ENCODE measurements at regions not wholly inside any gene's neighbourhood (a gene's known extent, or its start where the extent isn't known, plus 50 kb on each side); places are given as distances from the start of the nearest gene placed in this dataset.
A peak's percentile ranks its signal among the peaks of the same experiment; 100 is the strongest.
"Not testable (repeated sequence)": the region's sequence is repeated elsewhere in the genome, so short reads cannot be mapped to it uniquely, and the experiment has no call there.

DNA sequence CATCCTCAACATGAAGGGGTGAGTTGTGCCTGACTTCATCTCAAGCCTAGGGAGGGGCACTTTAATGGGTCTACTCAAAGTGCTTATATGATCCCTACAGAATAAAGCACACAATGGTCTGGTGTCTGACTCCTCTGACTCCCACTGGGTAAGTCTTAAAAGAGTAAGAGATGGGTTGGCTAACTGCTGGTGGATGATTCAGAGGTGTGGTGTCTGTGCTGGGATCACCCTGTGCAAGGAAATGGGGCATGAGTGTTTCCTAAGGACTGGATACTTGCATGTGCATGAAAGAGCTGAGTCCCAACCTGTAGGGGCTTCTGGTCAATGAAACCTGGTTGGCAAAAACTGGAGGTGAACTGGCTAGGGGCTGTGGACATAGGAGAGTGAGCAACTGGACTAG is 158.8 kb downstream of the IL20RB start:
- DNase-seq: no peak

- DNase-seq: peak; percentile 33
These were observed 164.0 kb downstream of the IL20RB start for GRCh38 chr3:137121704-137122314.

DNA sequence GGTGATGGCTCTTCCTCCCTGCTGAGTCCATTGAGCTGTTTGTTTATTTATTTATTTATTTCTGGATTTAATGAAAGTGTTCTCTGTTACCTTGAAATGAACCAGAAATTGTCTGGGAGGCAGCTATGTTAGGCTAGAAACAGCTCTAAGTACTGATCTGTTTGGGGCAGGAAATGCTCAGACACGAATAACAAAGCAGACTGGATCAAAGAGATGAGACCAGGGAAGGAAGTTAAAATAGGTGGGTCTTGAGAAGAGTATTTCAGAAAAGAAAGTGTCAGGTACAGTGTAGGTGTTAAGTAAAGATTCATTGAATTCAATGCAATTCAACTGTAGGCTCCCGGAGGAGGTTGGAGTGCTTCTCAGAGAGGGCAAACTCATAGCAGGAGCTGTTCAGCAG is 173.3 kb downstream of the IL20RB start:
- DNase-seq: no peak

DNA sequence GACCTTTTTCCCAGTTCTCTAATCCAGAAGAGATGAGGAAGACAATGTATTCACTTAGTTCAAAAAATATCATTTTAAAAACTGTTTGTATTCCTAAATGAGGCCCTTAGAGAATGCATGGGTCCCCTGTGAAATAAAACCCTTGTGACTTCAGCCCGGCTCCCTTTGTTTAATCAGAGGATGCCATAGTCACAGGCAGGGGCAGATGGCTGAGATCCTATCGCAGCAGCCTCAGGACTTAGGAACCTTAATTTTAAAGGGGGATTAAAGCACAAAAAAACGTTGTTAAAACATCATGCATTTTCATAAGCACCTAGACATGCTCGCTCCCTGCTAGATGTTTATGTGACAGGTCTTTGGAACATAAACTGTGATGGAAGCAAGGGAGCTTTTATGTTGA is 176.6 kb downstream of the IL20RB start:
- DNase-seq: no peak

- DNase-seq: no peak
These were observed 190.6 kb downstream of the IL20RB start for GRCh38 chr3:137148406-137148805.

- DNase-seq: no peak
These were observed 191.1 kb downstream of the IL20RB start for GRCh38 chr3:137148917-137149316.

DNA sequence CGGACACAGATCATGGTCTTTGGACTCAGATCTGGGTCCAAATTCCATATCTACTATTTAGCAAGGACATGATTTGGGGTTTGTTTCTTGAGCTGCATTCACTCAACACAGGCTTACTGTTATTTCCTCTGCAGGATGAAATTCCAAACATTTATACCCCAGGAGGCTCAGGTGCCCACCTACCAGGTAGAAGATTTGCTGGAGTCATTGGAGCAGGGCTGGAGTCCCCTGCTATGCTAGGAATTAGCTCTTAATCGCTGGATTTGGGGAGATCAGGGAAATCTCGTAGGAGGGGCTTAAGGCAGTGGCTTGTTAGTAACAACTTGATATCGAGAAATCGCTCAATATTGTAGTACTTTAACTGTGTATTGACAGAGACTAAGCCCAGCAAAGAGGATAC is 193.0 kb downstream of the IL20RB start:
- DNase-seq: no peak

GRCh38 chr3:137153046-137153445 is 195.3 kb downstream of the IL20RB start:
- not testable (repeated sequence) for DNase-seq

- DNase-seq: peak; percentile 46
These were observed 205.6 kb downstream of the IL20RB start for GRCh38 chr3:137163241-137163871.

DNA sequence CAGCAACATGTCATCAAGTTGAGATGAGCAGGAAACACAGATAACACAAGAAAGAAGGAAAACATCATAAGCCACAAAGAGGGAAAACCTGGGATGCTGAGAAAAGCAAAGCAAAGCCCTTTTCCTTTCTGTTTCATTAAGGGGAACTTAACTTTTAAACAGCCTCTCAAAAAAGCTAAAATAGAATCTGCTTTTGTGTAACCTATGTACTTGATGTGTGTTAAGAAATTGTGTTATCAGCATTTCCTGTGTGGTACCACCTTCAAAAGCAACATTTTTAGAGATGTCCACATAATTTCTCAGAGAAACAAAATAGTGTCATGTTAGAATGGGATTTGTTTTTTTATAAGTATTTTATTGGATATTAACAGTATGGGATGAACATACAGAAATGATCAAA is 206.2 kb downstream of the IL20RB start:
- peak; percentile 3 for DNase-seq

DNA sequence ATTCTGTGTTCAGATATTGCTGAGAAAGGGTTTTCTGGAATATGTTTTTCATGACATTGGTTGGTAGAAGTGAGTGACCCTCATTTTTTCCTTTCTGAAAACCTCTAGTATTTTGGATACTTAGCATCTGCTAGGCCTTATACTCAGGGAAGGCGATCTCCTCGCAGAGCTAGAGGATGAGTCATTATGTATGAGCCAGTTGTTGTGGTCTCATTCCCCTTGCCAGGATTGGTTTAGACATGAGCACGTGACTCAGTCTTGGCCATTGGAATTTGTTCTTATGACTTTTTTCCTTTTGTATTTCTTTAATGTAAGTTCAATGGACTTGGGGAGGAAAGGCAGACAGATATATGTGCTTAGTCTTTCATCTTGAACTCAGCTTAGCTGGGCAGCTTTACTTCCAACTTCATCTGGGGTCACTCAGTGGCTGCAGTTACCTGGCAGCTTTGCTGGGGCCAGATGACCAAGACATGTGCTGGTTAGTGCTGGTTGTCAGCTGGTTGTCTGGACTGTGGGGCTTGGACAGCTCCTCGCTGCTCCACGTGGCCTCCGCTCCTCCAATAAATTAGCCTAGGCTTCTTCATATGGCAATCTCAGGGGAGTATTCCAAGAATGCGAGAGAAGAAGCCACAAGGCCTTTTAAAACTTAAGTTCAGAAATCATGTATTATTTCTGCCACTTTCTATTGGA is 207.5 kb downstream of the IL20RB start:
- no peak for DNase-seq

GRCh38 chr3:137171834-137172603 is 214.2 kb downstream of the IL20RB start:
- DNase-seq: no peak

DNA sequence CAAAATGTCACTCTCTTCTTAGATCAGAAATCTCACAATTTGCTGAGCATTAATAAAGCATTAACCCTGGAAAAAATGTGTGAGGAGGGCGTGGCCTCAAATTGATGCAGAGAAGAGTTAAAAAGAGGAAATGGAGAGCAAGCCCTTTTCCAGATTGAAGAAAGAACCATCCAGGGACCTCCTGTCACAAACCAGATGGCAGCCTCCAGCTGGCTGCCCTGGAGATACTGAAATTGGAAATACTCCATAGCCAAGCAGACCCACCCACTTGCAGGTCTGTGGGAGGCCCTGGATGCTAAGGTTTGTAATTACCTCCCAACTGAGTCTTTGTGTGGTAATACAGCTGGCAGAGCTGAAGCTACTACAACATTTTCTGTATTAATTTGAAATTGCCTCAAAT is 214.9 kb downstream of the IL20RB start:
- no peak for DNase-seq

DNA sequence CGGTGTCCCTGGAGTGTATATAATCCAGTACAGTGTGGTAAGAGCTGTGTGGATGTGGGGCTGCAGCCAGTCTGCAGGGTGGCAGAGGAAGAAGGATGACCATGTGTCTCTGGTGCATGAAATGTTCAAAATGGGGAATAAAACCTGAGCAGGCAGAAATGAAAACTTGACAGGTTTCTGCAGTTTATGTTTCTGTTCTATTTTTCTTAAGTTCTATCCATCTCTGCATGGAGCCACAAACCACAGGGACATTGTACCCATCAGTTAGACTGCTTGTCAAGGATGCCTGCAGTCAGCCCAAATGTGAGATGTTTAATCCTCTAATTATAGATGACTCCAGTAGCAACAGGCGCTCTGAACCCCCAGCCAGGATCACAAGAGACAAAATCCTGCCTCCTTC is 216.7 kb downstream of the IL20RB start:
- no peak for DNase-seq

- no peak for DNase-seq
These were observed 222.4 kb downstream of the IL20RB start for GRCh38 chr3:137180220-137180619.

DNA sequence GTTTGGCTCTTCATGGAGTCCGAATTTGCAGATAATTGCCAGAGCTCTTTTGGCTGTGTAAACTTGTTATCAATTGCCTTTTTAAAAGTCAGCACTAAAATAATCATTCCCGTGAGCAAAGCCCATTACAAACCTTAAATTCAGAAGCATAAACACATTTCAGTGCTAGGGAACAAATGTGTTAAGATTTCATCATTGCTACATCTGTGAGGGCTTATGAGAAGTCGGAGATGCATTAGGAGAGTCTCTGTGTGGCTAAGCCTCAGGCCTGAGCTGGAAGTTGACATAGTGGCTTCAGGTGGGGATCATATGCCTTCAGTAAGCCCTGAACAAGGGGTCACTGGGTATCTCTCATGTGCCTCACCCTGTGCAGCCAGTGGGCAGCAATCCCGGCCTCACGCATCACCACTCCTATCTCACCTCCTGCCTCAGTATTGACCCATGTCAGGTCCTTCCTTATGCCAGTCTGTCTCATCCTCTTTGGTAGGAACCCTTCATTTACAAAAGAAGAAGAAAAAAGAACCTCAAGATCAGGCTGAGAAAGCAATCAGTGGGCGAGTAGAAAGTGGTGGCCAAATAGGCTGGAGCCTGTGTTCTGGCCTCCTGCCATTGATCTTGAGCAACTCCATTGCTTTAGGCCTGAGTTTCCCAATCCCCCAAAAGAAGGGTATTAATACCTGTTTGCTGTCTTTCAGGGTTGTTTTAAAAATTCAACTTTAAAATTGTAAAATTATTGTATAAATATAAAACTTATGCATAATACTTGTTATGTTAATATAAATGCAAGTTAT is 233.5 kb downstream of the IL20RB start:
- DNase-seq: no peak

DNA sequence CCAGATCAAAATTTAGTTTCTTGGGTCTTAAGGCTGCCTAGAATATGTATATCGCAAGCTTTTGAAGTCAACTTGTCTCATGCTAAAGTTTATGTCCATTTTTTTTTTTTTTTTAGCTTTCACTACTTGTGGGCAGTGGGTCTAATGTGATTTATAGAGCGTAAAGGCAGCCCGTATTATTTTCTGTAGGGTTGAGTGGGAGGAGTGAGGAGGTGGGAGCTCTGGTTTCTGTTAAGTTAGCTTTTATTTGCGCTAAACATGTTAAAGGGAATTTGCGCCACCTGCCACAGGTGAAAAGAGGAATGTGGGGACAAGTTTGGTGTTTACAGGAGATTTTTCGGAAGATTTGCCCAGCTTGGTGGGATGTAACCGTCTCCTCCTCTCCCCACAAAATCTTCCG is 234.2 kb downstream of the IL20RB start:
- peak; percentile 34 for DNase-seq

DNA sequence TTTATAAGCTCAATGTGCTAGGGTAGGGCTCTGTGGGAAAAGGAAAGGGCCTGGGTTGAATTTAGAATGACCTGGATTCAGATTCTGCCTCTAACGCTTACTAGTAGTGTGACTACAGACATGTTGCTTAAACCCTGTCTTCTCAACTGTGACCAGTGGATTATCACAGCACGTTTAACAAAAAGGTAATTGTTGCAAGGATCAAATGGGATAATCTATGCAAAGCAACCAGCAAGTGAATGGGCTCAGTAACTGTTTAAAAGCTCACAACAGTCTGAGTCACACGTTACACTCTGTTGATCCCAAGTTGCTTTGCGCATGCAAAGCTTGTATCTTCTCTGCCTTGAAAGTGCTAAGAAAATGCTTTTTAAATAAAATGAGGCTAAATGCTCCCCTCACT is 236.5 kb downstream of the IL20RB start:
- DNase-seq: no peak

- DNase-seq: not testable (repeated sequence)
These were observed 240.6 kb downstream of the IL20RB start for GRCh38 chr3:137198374-137198773.

DNA sequence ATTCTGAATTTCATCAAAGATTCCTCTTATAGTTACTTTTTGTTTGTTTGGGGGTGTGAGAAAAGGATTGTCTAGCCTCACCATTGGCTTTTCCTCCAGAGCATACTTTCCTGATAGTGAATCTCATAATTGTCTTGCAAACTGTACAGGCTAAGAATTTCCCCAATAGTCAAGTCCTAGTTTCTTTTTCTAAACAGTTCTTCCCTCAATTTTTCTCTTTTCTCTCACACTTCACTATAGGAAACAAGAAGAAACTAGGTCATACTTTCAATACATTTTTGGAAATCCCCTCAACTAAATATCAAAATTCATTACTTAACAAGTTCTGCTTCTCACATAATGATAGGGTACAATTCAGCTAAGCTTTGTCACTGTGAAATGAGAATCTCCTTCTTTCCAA is 241.9 kb downstream of the IL20RB start:
- DNase-seq: no peak

GRCh38 chr3:137201066-137201465 is 243.3 kb downstream of the IL20RB start:
- DNase-seq: no peak

DNA sequence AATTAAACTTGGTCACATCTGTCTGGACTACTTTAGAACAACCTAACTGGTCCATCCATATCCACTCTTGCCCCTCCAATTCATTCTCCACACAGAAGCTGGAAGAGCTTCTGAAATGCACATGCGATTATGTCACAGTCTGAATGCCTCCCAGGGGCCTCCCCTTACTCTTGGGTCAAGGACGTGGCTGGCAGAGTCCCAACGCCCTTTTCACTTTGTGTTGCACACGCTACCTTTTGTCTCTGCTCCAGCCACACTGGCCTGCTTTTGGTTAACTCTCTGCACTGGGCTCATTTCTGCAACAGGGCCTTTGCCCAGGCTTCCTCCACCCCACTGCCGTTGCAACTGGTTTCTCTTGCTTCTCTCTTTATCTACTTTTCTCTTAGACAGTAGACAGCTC is 245.2 kb downstream of the IL20RB start:
- no peak for DNase-seq

Measured in left kidney (tissue), 1 donor.